ENCODE measurements at regions not wholly inside any gene's neighbourhood (a gene's known extent, or its start where the extent isn't known, plus 50 kb on each side); places are given as distances from the start of the nearest gene placed in this dataset.

DNA sequence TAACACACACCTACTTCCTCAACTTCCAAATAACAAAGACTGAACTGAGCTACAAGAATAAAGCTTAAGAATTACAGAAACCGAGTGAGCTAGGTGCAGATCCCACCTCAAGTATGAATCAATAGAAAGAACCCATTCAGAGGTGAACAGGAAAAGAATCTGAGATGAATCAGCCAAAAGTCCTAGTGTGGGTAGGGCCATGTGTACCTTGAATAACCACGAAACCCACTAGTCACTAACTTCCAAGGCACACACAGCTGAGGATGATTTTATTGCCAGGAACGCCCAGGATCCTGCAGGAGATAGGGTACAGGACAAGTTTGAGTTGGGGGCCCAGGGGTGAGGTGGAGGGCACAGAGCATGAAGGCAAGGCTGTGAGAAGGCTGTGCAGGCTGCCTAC, 99.7 kb upstream of the REG3A start:
- Histone ChIP-seq H3K4me3 (no peak overlapping the region), H3K9me3 (ENCODE audit: control insufficient read depth in 4 of 4, insufficient read depth in 3 of 4, low read length in 3 of 4) (no peaks in the 10 kb centered on the region), H3K36me3 (ENCODE audit: control insufficient read depth in 4 of 4, insufficient read depth in 4 of 4, low read length in 4 of 4) (no peaks in the 10 kb centered on the region), H3K27me3 (ENCODE audit: control insufficient read depth in 3 of 3, insufficient read depth in 3 of 3, low read length in 2 of 3) (no peaks in the 10 kb centered on the region), H3K9ac (ENCODE audit: insufficient read depth in 1 of 2, low read length in 2 of 2) (no peak overlapping the region), H3K4me1 (ENCODE audit: control insufficient read depth in 5 of 5, insufficient read depth in 5 of 5, low read length in 5 of 5) (no peaks in the 10 kb centered on the region), H3K27ac (ENCODE audit: low read depth in 1 of 2, low read length in 1 of 2) (no peak overlapping the region)
- DNase-seq (no peak), ATAC-seq (ENCODE audit: insufficient read depth, low FRiP score) (no peak)
- 73 to 79% methylated on average over 3 of the region's 3 CpGs for WGBS, 2 donors
- TF ChIP-seq, protein P1, sequence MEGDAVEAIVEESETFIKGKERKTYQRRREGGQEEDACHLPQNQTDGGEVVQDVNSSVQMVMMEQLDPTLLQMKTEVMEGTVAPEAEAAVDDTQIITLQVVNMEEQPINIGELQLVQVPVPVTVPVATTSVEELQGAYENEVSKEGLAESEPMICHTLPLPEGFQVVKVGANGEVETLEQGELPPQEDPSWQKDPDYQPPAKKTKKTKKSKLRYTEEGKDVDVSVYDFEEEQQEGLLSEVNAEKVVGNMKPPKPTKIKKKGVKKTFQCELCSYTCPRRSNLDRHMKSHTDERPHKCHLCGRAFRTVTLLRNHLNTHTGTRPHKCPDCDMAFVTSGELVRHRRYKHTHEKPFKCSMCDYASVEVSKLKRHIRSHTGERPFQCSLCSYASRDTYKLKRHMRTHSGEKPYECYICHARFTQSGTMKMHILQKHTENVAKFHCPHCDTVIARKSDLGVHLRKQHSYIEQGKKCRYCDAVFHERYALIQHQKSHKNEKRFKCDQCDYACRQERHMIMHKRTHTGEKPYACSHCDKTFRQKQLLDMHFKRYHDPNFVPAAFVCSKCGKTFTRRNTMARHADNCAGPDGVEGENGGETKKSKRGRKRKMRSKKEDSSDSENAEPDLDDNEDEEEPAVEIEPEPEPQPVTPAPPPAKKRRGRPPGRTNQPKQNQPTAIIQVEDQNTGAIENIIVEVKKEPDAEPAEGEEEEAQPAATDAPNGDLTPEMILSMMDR (IDR thresholded peaks at IDR 0.05; ENCODE audit: control extremely low read depth, extremely low read depth): no peak

- H3K4me1 ChIP-seq (ENCODE audit: control insufficient read depth in 5 of 5, insufficient read depth in 5 of 5, low read length in 5 of 5): no peaks in the 10 kb centered on the region
- TF ChIP-seq, protein P1 (IDR thresholded peaks at IDR 0.05; ENCODE audit: control extremely low read depth, extremely low read depth): no peak
- H3K27ac ChIP-seq (ENCODE audit: low read depth in 1 of 2, low read length in 1 of 2): no peak overlapping the region
- no peak overlapping the region for H3K9ac ChIP-seq (ENCODE audit: insufficient read depth in 1 of 2, low read length in 2 of 2)
- H3K36me3 ChIP-seq (ENCODE audit: control insufficient read depth in 4 of 4, insufficient read depth in 4 of 4, low read length in 4 of 4): no peaks in the 10 kb centered on the region
- H3K27me3 ChIP-seq (ENCODE audit: control insufficient read depth in 3 of 3, insufficient read depth in 3 of 3, low read length in 2 of 3): no peaks in the 10 kb centered on the region
- 80 to 82% methylated on average over 2 of the region's 2 CpGs for WGBS, 2 donors
- H3K9me3 ChIP-seq (ENCODE audit: control insufficient read depth in 4 of 4, insufficient read depth in 3 of 4, low read length in 3 of 4): no peaks in the 10 kb centered on the region
- DNase-seq: no peak
- no peak for ATAC-seq (ENCODE audit: insufficient read depth, low FRiP score)
- H3K4me3 ChIP-seq: no peak overlapping the region
These were observed 93.8 kb upstream of the REG3A start for GRCh38 chr2:79253243-79253774.

GRCh38 chr2:79250656-79251055, 91.1 kb upstream of the REG3A start:
- TF ChIP-seq, protein P1 (IDR thresholded peaks at IDR 0.05; ENCODE audit: control extremely low read depth, extremely low read depth): no peak
- H3K9me3 ChIP-seq (ENCODE audit: control insufficient read depth in 4 of 4, insufficient read depth in 3 of 4, low read length in 3 of 4): no peaks in the 10 kb centered on the region
- H3K27ac ChIP-seq (ENCODE audit: low read depth in 1 of 2, low read length in 1 of 2): no peak overlapping the region
- no peaks in the 10 kb centered on the region for H3K27me3 ChIP-seq (ENCODE audit: control insufficient read depth in 3 of 3, insufficient read depth in 3 of 3, low read length in 2 of 3)
- no peak for DNase-seq
- no peak overlapping the region for H3K4me3 ChIP-seq
- H3K4me1 ChIP-seq (ENCODE audit: control insufficient read depth in 5 of 5, insufficient read depth in 5 of 5, low read length in 5 of 5): no peaks in the 10 kb centered on the region
- no peak overlapping the region for H3K9ac ChIP-seq (ENCODE audit: insufficient read depth in 1 of 2, low read length in 2 of 2)
- H3K36me3 ChIP-seq (ENCODE audit: control insufficient read depth in 4 of 4, insufficient read depth in 4 of 4, low read length in 4 of 4): no peaks in the 10 kb centered on the region
- WGBS, 2 donors: 80 to 81% methylated on average over 5 of the region's 5 CpGs
- no peak for ATAC-seq (ENCODE audit: insufficient read depth, low FRiP score)

DNA sequence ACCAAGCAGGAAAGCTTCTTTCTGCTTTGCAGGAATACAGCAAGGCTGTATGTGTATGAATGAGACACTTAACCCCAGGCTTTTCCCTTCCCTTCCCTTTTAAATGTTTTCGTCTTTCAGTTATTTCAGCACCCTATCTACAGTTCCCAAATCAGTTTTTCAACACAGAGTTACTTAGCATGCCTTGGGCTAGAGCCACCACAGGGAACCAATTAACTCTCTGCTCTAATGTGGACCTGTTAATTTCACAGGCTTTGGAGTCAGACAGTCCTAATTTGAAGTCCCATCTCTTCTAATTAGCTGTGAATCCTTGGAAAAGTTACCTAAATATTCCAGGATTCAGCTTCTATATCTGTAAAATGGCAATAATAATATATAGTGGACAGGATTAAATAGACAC, 89.2 kb upstream of the REG3A start:
- Histone ChIP-seq H3K27ac (ENCODE audit: low read depth in 1 of 2, low read length in 1 of 2) (no peak overlapping the region), H3K4me1 (ENCODE audit: control insufficient read depth in 5 of 5, insufficient read depth in 5 of 5, low read length in 5 of 5) (no peaks in the 10 kb centered on the region), H3K36me3 (ENCODE audit: control insufficient read depth in 4 of 4, insufficient read depth in 4 of 4, low read length in 4 of 4) (no peaks in the 10 kb centered on the region), H3K27me3 (ENCODE audit: control insufficient read depth in 3 of 3, insufficient read depth in 3 of 3, low read length in 2 of 3) (no peaks in the 10 kb centered on the region), H3K9ac (ENCODE audit: insufficient read depth in 1 of 2, low read length in 2 of 2) (no peak overlapping the region), H3K9me3 (ENCODE audit: control insufficient read depth in 4 of 4, insufficient read depth in 3 of 4, low read length in 3 of 4) (no peaks in the 10 kb centered on the region), H3K4me3 (no peak overlapping the region)
- ATAC-seq (ENCODE audit: insufficient read depth, low FRiP score) (no peak), DNase-seq (no peak)
- WGBS, 2 donors: 83 to 89% methylated on average over 1 of the region's 1 CpG
- TF ChIP-seq, protein P1 (IDR thresholded peaks at IDR 0.05; ENCODE audit: control extremely low read depth, extremely low read depth): no peak
